ENCODE measurements at regions not wholly inside any gene's neighbourhood (a gene's known extent, or its start where the extent isn't known, plus 50 kb on each side); places are given as distances from the start of the nearest gene placed in this dataset.

GRCh38 chr3:65303431-65303830 lies 615.6 kb upstream of the ADAMTS9 start:
- no peaks in the 10 kb centered on the region for H3K27me3 Mint-ChIP-seq
- H3K4me3 Mint-ChIP-seq = no peak overlapping the region
- H3K27ac Mint-ChIP-seq = no peak overlapping the region
- intact Hi-C loops (cut with DNase I, micrococcal nuclease) = no loop called here
- H3K9me3 Mint-ChIP-seq (ENCODE audit: low read depth) = peaks cover 8% of the 10 kb centered on the region
- DNase-seq (no peak), ATAC-seq (no peak)
- H3K36me3 Mint-ChIP-seq (ENCODE audit: low read depth) = no peaks in the 10 kb centered on the region
- H3K4me1 Mint-ChIP-seq = no peaks in the 10 kb centered on the region
- ChIA-PET CTCF (no interaction called here), POLR2A (no interaction called here)

- Mint-ChIP-seq H3K27ac (no peak overlapping the region), H3K36me3 (ENCODE audit: low read depth) (no peaks in the 10 kb centered on the region), H3K9me3 (ENCODE audit: low read depth) (peaks cover 3% of the 10 kb centered on the region), H3K4me3 (no peak overlapping the region), H3K4me1 (no peaks in the 10 kb centered on the region), H3K27me3 (no peaks in the 10 kb centered on the region)
- ChIA-PET CTCF (interaction anchor here (1.1 kb wide), 1 partner anchor 556 kb away, joined by 3 read pairs; no protein-coding TSS in a partner anchor), POLR2A (no interaction called here)
- ATAC-seq (no peak), DNase-seq (no peak)
- intact Hi-C loops (cut with DNase I, micrococcal nuclease) = no loop called here
Measured at GRCh38 chr3:65291448-65292125, 603.8 kb upstream of the ADAMTS9 start.

GRCh38 chr3:65288776-65289175 lies 601.0 kb upstream of the ADAMTS9 start:
- ChIA-PET CTCF (no interaction called here), POLR2A (no interaction called here)

GRCh38 chr3:65285956-65286355 lies 598.2 kb upstream of the ADAMTS9 start:
- H3K4me3 Mint-ChIP-seq = no peak overlapping the region
- ChIA-PET CTCF (no interaction called here), POLR2A (no interaction called here)
- no peaks in the 10 kb centered on the region for H3K27me3 Mint-ChIP-seq
- intact Hi-C loops (cut with DNase I, micrococcal nuclease) = no loop called here
- H3K36me3 Mint-ChIP-seq (ENCODE audit: low read depth) = no peaks in the 10 kb centered on the region
- DNase-seq (no peak), ATAC-seq (no peak)
- no peak overlapping the region for H3K27ac Mint-ChIP-seq
- H3K9me3 Mint-ChIP-seq (ENCODE audit: low read depth) = peaks cover 2% of the 10 kb centered on the region
- H3K4me1 Mint-ChIP-seq = no peaks in the 10 kb centered on the region

More at GRCh38 chr3:65288776-65289175, 601.0 kb upstream of the ADAMTS9 start:
- intact Hi-C loops (cut with DNase I, micrococcal nuclease) = no loop called here
- Mint-ChIP-seq H3K9me3 (ENCODE audit: low read depth) (no peaks in the 10 kb centered on the region), H3K36me3 (ENCODE audit: low read depth) (no peaks in the 10 kb centered on the region), H3K4me3 (no peak overlapping the region), H3K27me3 (no peaks in the 10 kb centered on the region), H3K27ac (no peak overlapping the region), H3K4me1 (no peaks in the 10 kb centered on the region)
- DNase-seq (no peak), ATAC-seq (no peak)

GRCh38 chr3:65284961-65285360 lies 597.2 kb upstream of the ADAMTS9 start:
- POLR2A ChIA-PET = no interaction called here
- intact Hi-C loops (cut with DNase I, micrococcal nuclease) = no loop called here
- no peaks in the 10 kb centered on the region for H3K4me1 Mint-ChIP-seq
- DNase-seq (no peak), ATAC-seq (no peak)
- peaks cover 2% of the 10 kb centered on the region for H3K9me3 Mint-ChIP-seq (ENCODE audit: low read depth)
- CTCF ChIA-PET = no interaction called here
- H3K27me3 Mint-ChIP-seq = no peaks in the 10 kb centered on the region
- no peak overlapping the region for H3K27ac Mint-ChIP-seq
- H3K36me3 Mint-ChIP-seq (ENCODE audit: low read depth) = no peaks in the 10 kb centered on the region
- H3K4me3 Mint-ChIP-seq = no peak overlapping the region

GRCh38 chr3:65284546-65284945 lies 596.7 kb upstream of the ADAMTS9 start:
- ATAC-seq = no peak
- no peak overlapping the region for H3K4me3 Mint-ChIP-seq
- POLR2A ChIA-PET = no interaction called here

GRCh38 chr3:65279225-65279782 lies 591.5 kb upstream of the ADAMTS9 start:
- Mint-ChIP-seq H3K27me3 (no peaks in the 10 kb centered on the region), H3K36me3 (ENCODE audit: low read depth) (no peaks in the 10 kb centered on the region), H3K4me3 (no peak overlapping the region), H3K27ac (no peak overlapping the region), H3K9me3 (ENCODE audit: low read depth) (peaks cover 7% of the 10 kb centered on the region), H3K4me1 (no peaks in the 10 kb centered on the region)
- ChIA-PET CTCF (no interaction called here), POLR2A (no interaction called here)
- no peak for ATAC-seq
- DNase-seq = no peak
- intact Hi-C loops (cut with DNase I, micrococcal nuclease) = no loop called here

More at GRCh38 chr3:65284546-65284945, 596.7 kb upstream of the ADAMTS9 start:
- intact Hi-C loops (cut with DNase I, micrococcal nuclease) = no loop called here
- no peaks in the 10 kb centered on the region for H3K36me3 Mint-ChIP-seq (ENCODE audit: low read depth)
- H3K27ac Mint-ChIP-seq = no peak overlapping the region
- no peak for DNase-seq
- H3K27me3 Mint-ChIP-seq = no peaks in the 10 kb centered on the region
- CTCF ChIA-PET = no interaction called here
- H3K9me3 Mint-ChIP-seq (ENCODE audit: low read depth) = peaks cover 2% of the 10 kb centered on the region
- H3K4me1 Mint-ChIP-seq = no peaks in the 10 kb centered on the region

- ChIA-PET CTCF (no interaction called here), POLR2A (no interaction called here)
- H3K9me3 Mint-ChIP-seq (ENCODE audit: low read depth) = peaks cover 10% of the 10 kb centered on the region
- DNase-seq (no peak), ATAC-seq (no peak)
- H3K27ac Mint-ChIP-seq = no peak overlapping the region
- H3K4me1 Mint-ChIP-seq = no peaks in the 10 kb centered on the region
- H3K36me3 Mint-ChIP-seq (ENCODE audit: low read depth) = no peaks in the 10 kb centered on the region
- H3K4me3 Mint-ChIP-seq = no peak overlapping the region
- intact Hi-C loops (cut with DNase I, micrococcal nuclease) = no loop called here
- H3K27me3 Mint-ChIP-seq = no peaks in the 10 kb centered on the region
Measured at GRCh38 chr3:65277798-65278197, 590.0 kb upstream of the ADAMTS9 start.

- Mint-ChIP-seq H3K36me3 (ENCODE audit: low read depth) (no peaks in the 10 kb centered on the region), H3K27ac (no peak overlapping the region), H3K27me3 (no peaks in the 10 kb centered on the region), H3K4me3 (no peak overlapping the region), H3K4me1 (no peaks in the 10 kb centered on the region), H3K9me3 (ENCODE audit: low read depth) (peaks cover 7% of the 10 kb centered on the region)
- no peak for ATAC-seq
- intact Hi-C loops (cut with DNase I, micrococcal nuclease) = no loop called here
- POLR2A ChIA-PET = no interaction called here
- DNase-seq = no peak
- CTCF ChIA-PET = no interaction called here
Measured at GRCh38 chr3:65276551-65276950, 588.8 kb upstream of the ADAMTS9 start.

GRCh38 chr3:65268426-65268825 lies 580.6 kb upstream of the ADAMTS9 start:
- CTCF ChIA-PET = no interaction called here
- H3K27ac Mint-ChIP-seq = no peak overlapping the region
- intact Hi-C loops (cut with DNase I, micrococcal nuclease) = no loop called here
- DNase-seq (no peak), ATAC-seq (no peak)
- POLR2A ChIA-PET = no interaction called here
- no peak overlapping the region for H3K4me3 Mint-ChIP-seq
- H3K9me3 Mint-ChIP-seq (ENCODE audit: low read depth) = peaks cover 1% of the 10 kb centered on the region
- H3K36me3 Mint-ChIP-seq (ENCODE audit: low read depth) = no peaks in the 10 kb centered on the region
- no peaks in the 10 kb centered on the region for H3K27me3 Mint-ChIP-seq
- no peaks in the 10 kb centered on the region for H3K4me1 Mint-ChIP-seq

- POLR2A ChIA-PET = no interaction called here
- intact Hi-C loops (cut with DNase I, micrococcal nuclease) = no loop called here
- ATAC-seq (no peak), DNase-seq (no peak)
- Mint-ChIP-seq H3K4me3 (no peak overlapping the region), H3K4me1 (no peaks in the 10 kb centered on the region), H3K27ac (no peak overlapping the region), H3K36me3 (ENCODE audit: low read depth) (no peaks in the 10 kb centered on the region), H3K27me3 (no peaks in the 10 kb centered on the region), H3K9me3 (ENCODE audit: low read depth) (peaks cover 5% of the 10 kb centered on the region)
- CTCF ChIA-PET = no interaction called here
Measured at GRCh38 chr3:65265942-65266590, 578.3 kb upstream of the ADAMTS9 start.

- Mint-ChIP-seq H3K36me3 (ENCODE audit: low read depth) (no peaks in the 10 kb centered on the region), H3K27ac (no peak overlapping the region), H3K27me3 (no peaks in the 10 kb centered on the region), H3K4me3 (no peak overlapping the region), H3K9me3 (ENCODE audit: low read depth) (peaks cover 5% of the 10 kb centered on the region), H3K4me1 (no peaks in the 10 kb centered on the region)
- no peak for DNase-seq
- no peak for ATAC-seq
- POLR2A ChIA-PET = no interaction called here
- intact Hi-C loops (cut with DNase I, micrococcal nuclease) = no loop called here
- CTCF ChIA-PET = no interaction called here
Measured at GRCh38 chr3:65265511-65265910, 577.7 kb upstream of the ADAMTS9 start.
